ENCODE measurements at regions not wholly inside any gene's neighbourhood (a gene's known extent, or its start where the extent isn't known, plus 50 kb on each side); places are given as distances from the start of the nearest gene placed in this dataset.

DNA sequence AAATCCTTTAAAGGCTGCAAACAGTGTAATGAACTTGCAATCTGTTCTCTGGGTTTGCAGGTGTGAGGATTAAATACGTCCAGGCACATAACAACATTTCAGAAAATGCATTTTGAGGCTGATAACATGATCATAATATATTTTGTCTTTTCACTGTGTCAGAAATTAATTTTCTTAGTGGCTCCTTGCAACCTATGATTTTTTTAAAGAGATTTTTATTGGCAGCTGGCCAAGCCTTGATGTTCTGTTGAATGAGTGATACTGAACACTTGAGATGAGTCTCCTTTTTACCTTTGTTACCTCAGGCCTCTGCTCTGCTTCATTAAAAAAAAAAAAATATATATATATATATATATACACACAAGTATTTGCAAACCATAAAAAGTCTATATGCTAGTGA is 68.2 kb upstream of the TENM3 start:
- no peak for DNase-seq

GRCh38 chr4:182175788-182176519 is 67.2 kb upstream of the TENM3 start:
- no peak for DNase-seq

- no peak for DNase-seq
Observed at GRCh38 chr4:182177166-182177565, 66.0 kb upstream of the TENM3 start.

DNA sequence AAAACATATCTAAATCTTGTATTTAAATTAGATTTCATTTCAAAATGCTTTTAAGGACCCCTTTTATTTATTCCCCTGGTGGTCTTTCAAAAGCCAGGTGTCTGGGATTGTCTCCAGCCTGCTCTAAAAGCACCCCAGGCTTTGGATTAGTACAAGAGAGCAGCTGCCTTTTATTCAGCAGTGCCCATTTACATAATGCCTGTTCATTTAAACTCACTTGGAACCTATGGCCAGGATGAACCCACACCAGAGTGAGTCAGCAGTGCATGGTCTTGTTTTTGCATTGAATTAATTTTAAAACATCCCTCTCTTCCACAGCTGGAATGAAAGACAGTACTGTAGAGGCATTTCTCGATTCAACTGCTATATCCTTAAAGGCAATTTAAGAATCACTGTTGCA is 64.1 kb upstream of the TENM3 start:
- DNase-seq: no peak

DNA sequence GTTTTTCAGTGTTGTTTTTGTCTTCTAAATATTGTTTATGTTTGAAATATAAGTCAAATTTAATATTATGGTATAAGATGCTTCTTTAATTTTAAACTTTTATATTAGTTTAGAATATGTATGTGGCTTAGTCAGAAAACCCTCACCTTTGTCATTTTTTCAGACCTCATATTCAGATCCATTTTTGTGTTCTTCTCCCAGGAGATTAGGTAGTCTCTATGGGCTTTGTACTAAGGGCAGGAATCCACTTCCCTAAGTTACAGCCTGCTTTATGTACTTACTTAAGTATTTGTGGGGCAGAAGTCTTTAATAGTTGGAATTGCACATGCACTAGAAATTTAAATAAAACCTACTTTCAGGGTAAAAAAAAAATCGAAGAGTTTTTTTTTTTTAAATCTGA is 63.5 kb upstream of the TENM3 start:
- DNase-seq: no peak

- DNase-seq: no peak
Observed at GRCh38 chr4:182185491-182185890, 57.7 kb upstream of the TENM3 start.

DNA sequence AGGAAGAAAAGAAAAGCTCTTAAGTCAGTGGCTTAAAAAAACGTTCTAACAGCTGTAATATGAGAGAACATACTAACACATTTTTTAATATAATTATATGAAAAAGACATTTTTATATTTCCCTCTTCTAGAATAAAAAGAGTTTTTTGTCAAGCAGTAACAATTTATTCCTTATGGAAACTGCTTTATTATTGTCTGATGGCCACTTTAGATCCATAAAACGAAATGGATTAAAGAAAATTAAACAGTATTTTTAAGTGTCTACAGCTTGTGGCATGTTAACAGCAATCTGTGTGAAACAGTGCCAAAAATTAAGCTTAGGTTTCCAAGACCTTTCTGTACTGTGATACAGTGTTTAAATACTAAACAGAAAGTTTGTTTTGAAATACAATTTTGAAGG is 55.5 kb upstream of the TENM3 start:
- no peak for DNase-seq

- DNase-seq: no peak
Observed at GRCh38 chr4:182188622-182189021, 54.6 kb upstream of the TENM3 start.

GRCh38 chr4:182189103-182189878 is 53.9 kb upstream of the TENM3 start:
- DNase-seq: no peak

GRCh38 chr4:182190306-182190705 is 52.9 kb upstream of the TENM3 start:
- DNase-seq: no peak

DNA sequence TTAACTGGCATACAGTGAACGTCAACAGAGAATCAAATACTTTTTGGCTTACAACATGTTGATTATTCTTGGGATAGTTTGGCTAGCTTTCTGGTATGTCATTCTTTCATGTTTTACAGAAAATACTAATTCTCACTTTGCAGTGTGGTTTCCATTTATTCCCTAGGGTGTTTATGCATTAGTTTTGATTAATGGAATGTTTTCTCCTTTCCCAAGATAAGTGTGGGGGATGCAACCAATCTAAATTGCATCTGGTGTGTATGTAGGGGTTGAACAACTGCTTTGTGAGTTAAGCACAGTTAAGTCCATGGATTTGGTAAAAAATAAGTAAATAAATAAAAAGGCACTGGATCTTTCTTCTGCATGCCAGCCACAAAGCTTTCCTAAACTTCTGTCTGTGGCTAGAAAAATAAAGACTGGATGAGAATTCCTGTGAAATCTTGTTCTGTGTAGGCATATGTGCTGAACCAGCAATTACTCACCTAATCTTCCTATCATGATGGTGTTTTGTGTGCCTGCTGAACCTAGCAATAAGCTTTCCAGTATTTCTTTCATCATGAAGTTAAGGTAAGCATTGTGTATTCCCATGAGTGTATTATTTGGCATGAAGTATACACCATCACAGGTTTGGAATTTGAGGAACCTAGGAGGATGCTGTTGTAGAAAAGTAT is 50.6 kb upstream of the TENM3 start:
- no peak for DNase-seq

DNA sequence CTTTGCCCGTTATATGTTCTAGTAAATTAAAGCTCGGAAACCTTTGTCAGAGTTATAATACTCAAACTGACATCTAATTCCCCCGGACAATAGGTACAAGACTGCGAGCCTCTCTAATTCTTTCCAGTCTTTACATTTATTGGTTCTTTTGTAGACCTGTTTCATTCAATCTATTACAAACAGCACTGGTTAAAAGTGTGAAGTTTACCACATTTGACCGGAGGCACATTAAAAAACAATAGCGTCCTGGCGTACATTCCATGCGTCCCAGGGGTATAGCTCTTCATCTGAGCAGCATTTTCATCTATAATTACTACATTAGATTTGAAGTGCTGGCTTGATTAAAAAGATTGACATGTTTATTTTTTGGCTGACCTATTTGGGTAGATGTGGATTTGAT is 49.9 kb upstream of the TENM3 start:
- no peak for DNase-seq
